ENCODE measurements at regions not wholly inside any gene's neighbourhood (a gene's known extent, or its start where the extent isn't known, plus 50 kb on each side); places are given as distances from the start of the nearest gene placed in this dataset.
"Not testable (repeated sequence)": the region's sequence is repeated elsewhere in the genome, so short reads cannot be mapped to it uniquely, and the experiment has no call there.

DNA sequence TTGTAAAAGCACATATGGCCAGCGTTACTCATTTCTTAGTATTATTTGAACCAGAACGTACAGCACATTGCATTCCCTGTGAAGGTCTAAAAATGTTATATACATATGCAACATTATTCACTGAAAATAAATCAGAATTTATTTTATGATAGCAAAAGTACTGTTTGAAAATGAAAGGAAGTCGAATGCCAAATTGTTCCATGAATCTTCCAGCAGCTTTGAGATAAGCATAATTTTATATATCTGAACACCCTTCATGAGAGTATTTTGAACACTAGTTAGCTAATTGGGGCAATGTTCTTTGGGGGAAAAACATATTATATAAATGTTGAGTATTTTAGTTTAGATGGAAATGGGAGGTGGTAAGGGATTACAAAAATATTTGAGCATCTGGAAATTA lies 300.7 kb upstream of the SYT1 start:
- Histone ChIP-seq H3K27me3 (no peaks in the 10 kb centered on the region), H3K4me1 (no peaks in the 10 kb centered on the region), H3K36me3 (no peaks in the 10 kb centered on the region), H3K4me3 (no peak overlapping the region), H3K27ac (no peak overlapping the region), H3K9me3 (no peaks in the 10 kb centered on the region)
- TF ChIP-seq, protein P1, sequence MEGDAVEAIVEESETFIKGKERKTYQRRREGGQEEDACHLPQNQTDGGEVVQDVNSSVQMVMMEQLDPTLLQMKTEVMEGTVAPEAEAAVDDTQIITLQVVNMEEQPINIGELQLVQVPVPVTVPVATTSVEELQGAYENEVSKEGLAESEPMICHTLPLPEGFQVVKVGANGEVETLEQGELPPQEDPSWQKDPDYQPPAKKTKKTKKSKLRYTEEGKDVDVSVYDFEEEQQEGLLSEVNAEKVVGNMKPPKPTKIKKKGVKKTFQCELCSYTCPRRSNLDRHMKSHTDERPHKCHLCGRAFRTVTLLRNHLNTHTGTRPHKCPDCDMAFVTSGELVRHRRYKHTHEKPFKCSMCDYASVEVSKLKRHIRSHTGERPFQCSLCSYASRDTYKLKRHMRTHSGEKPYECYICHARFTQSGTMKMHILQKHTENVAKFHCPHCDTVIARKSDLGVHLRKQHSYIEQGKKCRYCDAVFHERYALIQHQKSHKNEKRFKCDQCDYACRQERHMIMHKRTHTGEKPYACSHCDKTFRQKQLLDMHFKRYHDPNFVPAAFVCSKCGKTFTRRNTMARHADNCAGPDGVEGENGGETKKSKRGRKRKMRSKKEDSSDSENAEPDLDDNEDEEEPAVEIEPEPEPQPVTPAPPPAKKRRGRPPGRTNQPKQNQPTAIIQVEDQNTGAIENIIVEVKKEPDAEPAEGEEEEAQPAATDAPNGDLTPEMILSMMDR (IDR thresholded peaks at IDR 0.05), result no peak
- DNase-seq, result no peak
- intact Hi-C loops (cut with DNase I), result no loop called here
- ATAC-seq, result no peak

DNA sequence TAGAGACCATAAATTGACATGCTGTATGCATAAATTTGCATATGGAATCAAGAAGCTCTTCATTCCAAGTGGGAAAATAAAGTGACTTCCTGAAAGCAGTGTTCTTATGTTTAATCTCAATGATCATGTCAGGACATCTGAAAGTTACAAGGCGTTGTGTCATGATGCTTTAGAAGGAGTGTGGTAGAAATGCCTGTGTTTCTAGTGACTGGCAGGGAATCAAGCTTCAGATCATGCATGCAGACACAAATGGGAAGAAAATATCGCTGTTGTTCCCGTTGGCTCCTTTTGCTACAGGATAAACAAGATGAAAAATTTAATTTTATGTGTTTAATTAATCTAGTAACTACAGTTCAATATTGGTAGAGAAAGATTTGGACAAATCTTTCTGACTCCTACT lies 298.1 kb upstream of the SYT1 start:
- intact Hi-C loops (cut with DNase I), result no loop called here
- Histone ChIP-seq H3K27ac (no peak overlapping the region), H3K9me3 (no peaks in the 10 kb centered on the region), H3K27me3 (no peaks in the 10 kb centered on the region), H3K36me3 (no peaks in the 10 kb centered on the region), H3K4me3 (no peak overlapping the region), H3K4me1 (no peaks in the 10 kb centered on the region)
- ATAC-seq (no peak), DNase-seq (no peak)
- TF ChIP-seq, protein P1 (IDR thresholded peaks at IDR 0.05), result no peak

DNA sequence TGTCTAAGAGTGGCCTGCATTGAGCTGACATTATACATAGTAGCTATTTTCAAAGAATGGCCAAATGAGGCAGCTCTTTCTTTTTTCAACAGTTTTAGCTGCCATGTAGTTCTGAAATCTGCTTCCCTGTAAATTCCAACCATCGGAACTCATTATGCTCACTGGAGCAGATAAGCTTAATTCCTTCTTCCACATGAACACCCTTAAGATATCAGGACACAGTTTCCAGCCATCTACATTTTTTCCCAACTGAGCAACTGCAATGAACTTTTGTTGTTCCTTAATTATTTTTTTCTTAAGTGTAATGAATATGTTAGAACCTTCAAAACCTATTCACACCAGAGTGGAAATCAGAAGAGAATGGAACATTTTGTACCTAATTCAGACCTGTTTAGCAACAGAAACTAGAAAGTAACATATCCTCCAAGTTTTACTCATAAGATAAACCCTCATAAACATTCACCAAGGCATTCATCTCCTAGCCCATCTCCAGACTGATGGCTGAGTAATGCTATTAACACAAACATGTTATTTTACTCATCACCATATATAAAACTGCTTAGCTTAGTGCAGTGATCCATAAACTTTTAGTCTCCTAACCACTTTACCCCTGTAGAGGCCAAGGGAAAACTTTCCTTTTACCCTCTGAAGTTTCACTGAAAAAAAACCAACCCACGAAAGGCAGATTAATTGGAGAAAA lies 296.1 kb upstream of the SYT1 start:
- Histone ChIP-seq H3K4me3 (no peak overlapping the region), H3K9me3 (no peaks in the 10 kb centered on the region), H3K27me3 (no peaks in the 10 kb centered on the region), H3K27ac (no peak overlapping the region), H3K4me1 (no peaks in the 10 kb centered on the region), H3K36me3 (no peaks in the 10 kb centered on the region)
- TF ChIP-seq, protein P1 (IDR thresholded peaks at IDR 0.05), result no peak
- DNase-seq (no peak), ATAC-seq (no peak)
- intact Hi-C loops (cut with DNase I), result no loop called here

DNA sequence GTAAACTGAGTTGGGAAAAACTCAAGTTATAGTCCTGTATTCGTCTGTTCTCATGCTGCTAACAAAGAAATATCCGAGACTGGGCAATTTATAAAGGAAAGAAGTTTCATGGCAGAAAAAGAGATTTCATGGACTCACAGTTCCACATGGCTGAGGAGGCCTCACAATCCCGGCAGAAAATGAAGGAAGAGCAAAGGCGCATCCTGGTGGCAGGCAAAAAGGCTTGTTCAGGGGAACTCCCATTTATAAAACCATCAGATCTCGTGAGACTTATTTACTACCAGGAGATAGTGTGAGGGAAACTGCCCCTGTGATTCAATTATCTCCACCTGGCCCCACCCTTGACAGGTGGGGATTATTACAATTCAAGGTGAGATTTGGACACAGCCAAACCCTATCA lies 292.6 kb upstream of the SYT1 start:
- no peaks in the 10 kb centered on the region for H3K4me1 ChIP-seq
- TF ChIP-seq, protein P1 (IDR thresholded peaks at IDR 0.05), result no peak
- intact Hi-C loops (cut with DNase I), result no loop called here
- no peak overlapping the region for H3K27ac ChIP-seq
- H3K36me3 ChIP-seq, result no peaks in the 10 kb centered on the region
- ATAC-seq, result no peak
- H3K9me3 ChIP-seq, result no peaks in the 10 kb centered on the region
- no peak for DNase-seq
- no peaks in the 10 kb centered on the region for H3K27me3 ChIP-seq
- no peak overlapping the region for H3K4me3 ChIP-seq

DNA sequence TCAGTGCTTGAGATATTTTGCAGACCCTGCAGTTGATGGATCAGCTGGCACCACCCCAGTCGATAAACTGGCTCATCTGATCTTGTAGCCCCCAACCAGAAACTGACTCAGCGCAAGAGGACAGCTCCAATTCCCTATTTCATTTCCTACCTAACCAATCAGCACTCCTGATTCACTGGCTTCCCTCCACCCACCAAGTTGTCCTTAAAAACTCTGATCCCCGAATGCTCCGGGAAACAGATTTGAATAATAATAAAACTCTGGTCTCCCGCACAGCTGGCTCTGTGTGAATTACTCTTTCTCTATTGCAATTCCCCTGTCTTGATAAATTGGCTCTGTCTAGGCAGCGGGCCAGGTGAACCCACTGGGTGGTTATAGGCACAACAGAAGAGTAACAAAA lies 289.4 kb upstream of the SYT1 start:
- intact Hi-C loops (cut with DNase I); H3K27ac ChIP-seq; H3K4me1 ChIP-seq; H3K9me3 ChIP-seq; H3K36me3 ChIP-seq; H3K27me3 ChIP-seq; ATAC-seq; DNase-seq; H3K4me3 ChIP-seq: not testable (repeated sequence)

DNA sequence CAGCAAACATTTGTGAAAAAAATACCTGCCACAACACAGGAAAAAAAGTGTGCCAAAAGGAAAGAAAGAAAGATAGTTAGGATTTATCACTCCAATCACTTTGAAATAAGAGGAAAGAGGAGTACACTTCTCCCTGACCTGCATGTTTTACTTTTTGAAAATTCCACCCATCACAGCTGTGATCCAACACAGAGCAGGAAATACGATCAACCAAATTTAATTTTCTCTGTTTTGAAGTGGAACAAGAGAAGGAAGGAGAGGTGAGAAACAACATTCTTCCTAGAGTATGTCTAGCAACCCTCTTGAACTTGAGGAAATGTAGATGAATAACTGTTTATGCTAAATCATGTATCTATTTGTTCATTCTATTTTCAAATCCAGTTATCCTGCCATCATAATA lies 284.7 kb upstream of the SYT1 start:
- H3K27me3 ChIP-seq, result no peaks in the 10 kb centered on the region
- H3K4me3 ChIP-seq, result no peak overlapping the region
- DNase-seq (no peak), ATAC-seq (no peak)
- no peaks in the 10 kb centered on the region for H3K9me3 ChIP-seq
- no peak overlapping the region for H3K27ac ChIP-seq
- TF ChIP-seq, protein P1 (IDR thresholded peaks at IDR 0.05), result no peak
- H3K36me3 ChIP-seq, result no peaks in the 10 kb centered on the region
- intact Hi-C loops (cut with DNase I), result no loop called here
- H3K4me1 ChIP-seq, result no peaks in the 10 kb centered on the region
